HepG2 (cell line): ENCODE measurements at regions not wholly inside any gene's neighbourhood (a gene's known extent, or its start where the extent isn't known, plus 50 kb on each side); places are given as distances from the start of the nearest gene placed in this dataset.

Experiments used
- ATAC-seq: fragments of 200-7000 bp; cut with Tn5 transposase; 3 replicates; pipeline ENCODE4 v1.9.1; 2020; ENCODE audit warnings: mild to moderate bottlenecking, moderate library complexity
- BruUV-seq: library from RNA; stranded (reverse); fragments of 400-500 nt; replicated peaks from 2 replicates; lab custom pipeline; 2021; lab: Mats Ljungman, UMichigan
- CTCF ChIA-PET: fragments of 300-600 bp; formaldehyde crosslinking; extraction: SDS; loops from one replicate; lab custom pipeline; 2021; ENCODE audit warnings: low total read pairs, inconsistent platforms, low intra/inter-chr PET ratio; lab: Yijun Ruan, JAX
- POLR2A ChIA-PET: fragments of 350-600 bp; sonication (Branson Sonifier 250); formaldehyde crosslinking; loops from one replicate; lab custom pipeline; 2020; ENCODE audit warnings: antibody characterized with exemption, inconsistent platforms; lab: Yijun Ruan, JAX
- DNase-seq: peaks from one replicate; pipeline ENCODE4 v3.0.0-alpha.2; 2015; ENCODE audit warnings: low spot score
- FAIRE-seq: peaks from 3 replicates; lab custom pipeline; 2011; peaks lifted over from hg19 to GRCh38; lab: Jason Lieb, UNC
- H2AFZ ChIP-seq: one replicate; pipeline ENCODE4 v1.6.1; 2011; ENCODE audit warnings: low read length, inconsistent platforms
- H3K27ac ChIP-seq: fragments of 300-600 bp; 3 replicates; pipeline ENCODE4 v1.8.0; 2011; ENCODE audit warnings: mixed run types, mild to moderate bottlenecking, mixed read lengths, low read length, inconsistent platforms; ENCODE audit not compliant: insufficient read depth; ENCODE audit errors: extremely low read length
- H3K27me3 ChIP-seq, 2 experiments: fragments of 200-600 bp in 1 of 2; 2 replicates in 1 of 2; 3 replicates in 1 of 2; pipeline versions ENCODE4 v1.6.0 to v1.8.0; 2011; ENCODE audit warnings: low read length in 2 of 2, mild to moderate bottlenecking in 2 of 2, moderate library complexity in 2 of 2, inconsistent platforms in 1 of 2; ENCODE audit not compliant: insufficient read depth in 2 of 2, control insufficient read depth in 1 of 2
- H3K36me3 ChIP-seq, 2 experiments: fragments of 200-600 bp in 1 of 2; replicated peaks in 1 of 2; 2 replicates in 1 of 2; 3 replicates in 1 of 2; pipeline versions ENCODE4 v1.5.1 to v1.8.0; 2011; ENCODE audit warnings: low read length in 2 of 2, inconsistent platforms in 1 of 2; ENCODE audit not compliant: insufficient read depth in 2 of 2, control insufficient read depth in 1 of 2
- H3K4me1 ChIP-seq: 2 replicates; pipeline ENCODE4 v1.5.1; 2012; ENCODE audit warnings: low read length, inconsistent platforms; ENCODE audit not compliant: insufficient read depth
- H3K4me2 ChIP-seq: 2 replicates; pipeline ENCODE4 v1.6.0; 2011; ENCODE audit warnings: low read depth, low read length, inconsistent platforms
- H3K4me3 ChIP-seq, 3 experiments: fragments of 200-600 bp in 1 of 3; sonication (generic), shearing (Covaris generic) in 1 of 3; replicated peaks in 1 of 3; 2 replicates each; pipeline ENCODE4 v1.5.1; 2011 to 2016; ENCODE audit warnings: low read length in 3 of 3, inconsistent platforms in 2 of 3, low read depth in 2 of 3, mild to moderate bottlenecking in 2 of 3, control low read depth in 1 of 3, mixed read lengths in 1 of 3; ENCODE audit not compliant: insufficient read depth in 1 of 3
- H3K79me2 ChIP-seq: one replicate; pipeline ENCODE4 v1.6.1; 2011; ENCODE audit warnings: low read length, inconsistent platforms; ENCODE audit not compliant: insufficient read depth
- H3K9ac ChIP-seq: 2 replicates; pipeline ENCODE4 v1.6.0; 2011; ENCODE audit warnings: mild to moderate bottlenecking, low read depth, low read length, inconsistent platforms; ENCODE audit not compliant: insufficient read depth
- H3K9me3 ChIP-seq: 2 replicates; pipeline ENCODE4 v1.5.1; 2012; ENCODE audit warnings: mild to moderate bottlenecking, low read length
- H4K20me1 ChIP-seq: 2 replicates; pipeline ENCODE4 v1.6.0; 2011; ENCODE audit warnings: inconsistent platforms, mild to moderate bottlenecking, low read length, moderate library complexity; ENCODE audit not compliant: insufficient read depth
- ARID2 ChIP-seq: sonication (generic); formaldehyde crosslinking; IDR thresholded peaks from 2 replicates; pipeline ENCODE4 v1.8.1; 2022; ENCODE audit warnings: mild to moderate bottlenecking, missing genetic modification reagents, borderline replicate concordance
- HES4 ChIP-seq: sonication (generic); formaldehyde crosslinking; IDR thresholded peaks from 2 replicates; pipeline ENCODE4 v1.9.0; 2021; ENCODE audit warnings: mild to moderate bottlenecking, missing genetic modification reagents, borderline replicate concordance
- IKZF1 ChIP-seq: fragments of 450-650 bp; IDR thresholded peaks from 2 replicates; pipeline ENCODE4 v1.7.1; 2016
- KMT2A ChIP-seq: sonication (generic); formaldehyde crosslinking; IDR thresholded peaks from 2 replicates; pipeline ENCODE4 v1.4.0; 2020; ENCODE audit warnings: missing genetic modification reagents
- POLR2AphosphoS5 ChIP-seq: IDR thresholded peaks from 2 replicates; pipeline ENCODE4 v1.6.1; 2012; ENCODE audit warnings: low read depth, low read length
- SUZ12 ChIP-seq: fragments of 150-350 bp; IDR thresholded peaks from 2 replicates; pipeline ENCODE4 v1.6.1; 2014; ENCODE audit warnings: low read depth, low read length
- ZNF251 ChIP-seq: sonication (generic); formaldehyde crosslinking; IDR thresholded peaks from 2 replicates; pipeline ENCODE4 v1.9.0; 2021; ENCODE audit warnings: mild to moderate bottlenecking, missing genetic modification reagents
- ZNF552 ChIP-seq: sonication (generic); formaldehyde crosslinking; IDR thresholded peaks from 2 replicates; pipeline ENCODE4 v1.9.0; 2022; ENCODE audit warnings: missing genetic modification reagents, mild to moderate bottlenecking, borderline replicate concordance
- ZNF569 ChIP-seq: sonication (generic); formaldehyde crosslinking; IDR thresholded peaks from 2 replicates; pipeline ENCODE4 v1.5.0; 2020; ENCODE audit warnings: mild to moderate bottlenecking, missing genetic modification reagents, moderate library complexity, borderline replicate concordance
- whole genome bisulfite sequencing: methylation state at CpG from one replicate; pipeline ENCODE4 v1.1.6; 2017; ENCODE audit warnings: low lambda C conversion rate; 5-methylcytosine and 5-hydroxymethylcytosine counted together
- in situ Hi-C: cut with HindIII; loops from 2 replicates; pipeline ENCODE4 v1.10.0; 2017; ENCODE audit warnings: low pct_unique_long_range_greater_than_20kb; ENCODE audit not compliant: extremely low pct_ligation_motif_present
- intact Hi-C: fragments of 100-400 bp; cut with micrococcal nuclease; formaldehyde crosslinking; loops from one replicate; pipeline ENCODE4 v1.10.0; 2022; ENCODE audit not compliant: unreplicated experiment
- TF ChIP-seq, protein P1 (sequence below): sonication (generic); formaldehyde crosslinking; IDR thresholded peaks from 2 replicates; pipeline ENCODE4 v1.4.0; 2020; ENCODE audit warnings: missing genetic modification reagents, borderline replicate concordance

DNA sequence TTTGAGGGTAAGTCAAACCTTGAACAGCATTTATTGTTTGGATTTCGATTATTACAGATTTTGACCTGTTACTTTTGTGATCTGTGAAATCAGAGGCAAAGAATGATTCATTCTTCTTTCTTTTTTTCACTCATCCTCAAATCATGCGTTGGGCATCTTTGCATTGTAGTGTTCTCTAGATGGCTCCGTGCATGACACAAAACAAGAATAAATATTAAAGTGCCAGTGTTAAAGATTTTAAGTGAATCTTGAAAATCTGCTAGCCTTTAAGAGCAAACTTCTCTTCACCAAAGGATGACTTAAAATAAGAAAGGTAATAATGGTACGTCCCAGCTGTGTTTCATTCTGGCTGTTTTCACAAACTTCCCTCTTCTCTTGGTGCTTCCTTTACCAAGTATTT is 361.9 kb upstream of the SMARCA2 start:
- ATAC-seq: no peak
- no peak overlapping the region for H3K9ac ChIP-seq
- H3K4me1 ChIP-seq: no peaks in the 10 kb centered on the region
- no peaks in the 10 kb centered on the region for H3K9me3 ChIP-seq
- FAIRE-seq: no peak
- in situ Hi-C loops: no loop called here
- ChIA-PET CTCF (no interaction called here), POLR2A (no interaction called here)
- WGBS: 15% methylated on average over 4 of the region's 4 CpGs
- no peak overlapping the region for H3K4me3 ChIP-seq
- no peaks in the 10 kb centered on the region for H3K27me3 ChIP-seq
- BruUV-seq: no TSS peak
- no peak for TF ChIP-seq POLR2AphosphoS5
- no peak for TF ChIP-seq ZNF569 (CRISPR knock-in tag)
- TF ChIP-seq ZNF552 (CRISPR knock-in tag): no peak
- no peak for TF ChIP-seq HES4
- no peak for TF ChIP-seq IKZF1
- no peak for TF ChIP-seq ZNF251 (CRISPR knock-in tag)
- TF ChIP-seq, protein P1, sequence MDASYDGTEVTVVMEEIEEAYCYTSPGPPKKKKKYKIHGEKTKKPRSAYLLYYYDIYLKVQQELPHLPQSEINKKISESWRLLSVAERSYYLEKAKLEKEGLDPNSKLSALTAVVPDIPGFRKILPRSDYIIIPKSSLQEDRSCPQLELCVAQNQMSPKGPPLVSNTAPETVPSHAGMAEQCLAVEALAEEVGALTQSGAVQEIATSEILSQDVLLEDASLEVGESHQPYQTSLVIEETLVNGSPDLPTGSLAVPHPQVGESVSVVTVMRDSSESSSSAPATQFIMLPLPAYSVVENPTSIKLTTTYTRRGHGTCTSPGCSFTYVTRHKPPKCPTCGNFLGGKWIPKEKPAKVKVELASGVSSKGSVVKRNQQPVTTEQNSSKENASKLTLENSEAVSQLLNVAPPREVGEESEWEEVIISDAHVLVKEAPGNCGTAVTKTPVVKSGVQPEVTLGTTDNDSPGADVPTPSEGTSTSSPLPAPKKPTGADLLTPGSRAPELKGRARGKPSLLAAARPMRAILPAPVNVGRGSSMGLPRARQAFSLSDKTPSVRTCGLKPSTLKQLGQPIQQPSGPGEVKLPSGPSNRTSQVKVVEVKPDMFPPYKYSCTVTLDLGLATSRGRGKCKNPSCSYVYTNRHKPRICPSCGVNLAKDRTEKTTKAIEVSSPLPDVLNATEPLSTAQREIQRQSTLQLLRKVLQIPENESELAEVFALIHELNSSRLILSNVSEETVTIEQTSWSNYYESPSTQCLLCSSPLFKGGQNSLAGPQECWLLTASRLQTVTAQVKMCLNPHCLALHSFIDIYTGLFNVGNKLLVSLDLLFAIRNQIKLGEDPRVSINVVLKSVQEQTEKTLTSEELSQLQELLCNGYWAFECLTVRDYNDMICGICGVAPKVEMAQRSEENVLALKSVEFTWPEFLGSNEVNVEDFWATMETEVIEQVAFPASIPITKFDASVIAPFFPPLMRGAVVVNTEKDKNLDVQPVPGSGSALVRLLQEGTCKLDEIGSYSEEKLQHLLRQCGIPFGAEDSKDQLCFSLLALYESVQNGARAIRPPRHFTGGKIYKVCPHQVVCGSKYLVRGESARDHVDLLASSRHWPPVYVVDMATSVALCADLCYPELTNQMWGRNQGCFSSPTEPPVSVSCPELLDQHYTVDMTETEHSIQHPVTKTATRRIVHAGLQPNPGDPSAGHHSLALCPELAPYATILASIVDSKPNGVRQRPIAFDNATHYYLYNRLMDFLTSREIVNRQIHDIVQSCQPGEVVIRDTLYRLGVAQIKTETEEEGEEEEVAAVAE (CRISPR knock-in tag): no peak
- TF ChIP-seq ARID2 (CRISPR knock-in tag): no peak
- no peak for TF ChIP-seq SUZ12
- TF ChIP-seq KMT2A (CRISPR knock-in tag): no peak
- H3K4me2 ChIP-seq: no peak overlapping the region
- intact Hi-C loops: no loop called here
- H3K36me3 ChIP-seq: no peaks in the 10 kb centered on the region
- no peaks in the 10 kb centered on the region for H3K79me2 ChIP-seq
- no peak overlapping the region for H3K27ac ChIP-seq
- no peak overlapping the region for H2AFZ ChIP-seq
- no peak for DNase-seq
- no peaks in the 10 kb centered on the region for H4K20me1 ChIP-seq
